KG1 (cell line): ENCODE measurements at regions not wholly inside any gene's neighbourhood (a gene's known extent, or its start where the extent isn't known, plus 50 kb on each side); places are given as distances from the start of the nearest gene placed in this dataset.
"Not testable (repeated sequence)": the region's sequence is repeated elsewhere in the genome, so short reads cannot be mapped to it uniquely, and the experiment has no call there.

Experiments used
- DNase-seq: peaks from one replicate; lab custom pipeline; 2025; lab: John Stamatoyannopoulos, UW

GRCh38 chr3:17891139-17891856, 148.9 kb upstream of the TBC1D5 start:
- no peak for DNase-seq

DNA sequence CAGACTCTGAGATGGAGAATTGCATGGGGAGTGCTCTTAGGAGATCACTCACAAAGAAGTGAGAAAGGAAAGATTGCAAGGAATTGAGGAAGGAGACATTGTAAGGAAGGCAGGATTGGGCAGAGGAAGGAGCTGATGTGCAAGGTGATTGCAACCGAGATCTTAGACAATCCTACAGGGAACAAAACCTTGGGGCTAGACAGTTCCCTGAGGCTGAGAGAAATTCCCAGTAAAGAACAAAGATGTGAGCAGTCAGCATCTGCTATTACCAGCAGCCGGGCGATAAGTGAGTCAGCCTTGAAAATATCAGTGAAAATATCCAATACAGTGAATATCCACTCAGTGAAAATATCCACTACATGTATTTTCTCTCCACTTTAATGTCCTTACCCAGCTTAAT, 143.6 kb upstream of the TBC1D5 start:
- no peak for DNase-seq

GRCh38 chr3:17882981-17883380, 140.6 kb upstream of the TBC1D5 start:
- no peak for DNase-seq

DNA sequence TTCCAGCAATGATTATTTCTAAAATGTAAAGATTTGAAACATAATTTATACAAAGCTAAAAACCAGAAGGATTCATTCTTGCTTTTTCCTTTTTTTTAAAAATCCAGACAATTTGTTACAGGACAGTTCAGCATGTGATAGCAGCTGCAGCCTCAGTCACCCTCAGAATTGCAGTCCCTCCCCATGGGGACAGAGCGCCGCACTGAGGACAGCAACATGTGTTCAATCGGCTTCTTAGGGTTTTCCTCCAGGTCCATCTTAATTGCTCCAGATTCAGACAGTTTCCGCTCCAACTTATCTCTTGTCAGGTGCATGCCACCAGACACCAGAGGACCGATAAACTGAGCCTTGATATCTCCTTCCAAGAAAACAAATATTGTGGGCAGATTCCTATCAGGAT, 134.9 kb upstream of the TBC1D5 start:
- no peak for DNase-seq

GRCh38 chr3:17874636-17875035, 132.2 kb upstream of the TBC1D5 start:
- DNase-seq: no peak

DNA sequence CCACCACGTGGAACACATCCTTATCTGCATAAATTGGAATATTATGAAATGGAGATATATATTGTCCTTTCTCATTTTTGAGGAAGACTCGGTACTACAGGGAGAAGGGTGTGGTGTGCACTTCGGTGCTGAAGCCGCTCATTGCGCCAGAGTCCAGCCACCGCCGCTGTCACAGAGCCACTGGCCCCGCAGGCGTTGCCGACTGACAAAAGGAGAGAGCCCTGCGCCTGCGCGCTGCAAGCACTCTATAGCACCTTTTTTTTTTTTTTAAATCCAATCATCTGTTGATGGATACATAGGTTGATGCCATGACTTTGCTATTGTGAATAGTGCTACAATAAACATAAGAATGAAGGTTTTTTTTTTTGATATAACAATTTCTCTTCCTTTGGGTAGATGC, 130.0 kb upstream of the TBC1D5 start:
- no peak for DNase-seq

- DNase-seq: no peak
Observed at GRCh38 chr3:17865631-17866030, 123.2 kb upstream of the TBC1D5 start.

- no peak for DNase-seq
Observed at GRCh38 chr3:17861476-17861875, 119.0 kb upstream of the TBC1D5 start.

DNA sequence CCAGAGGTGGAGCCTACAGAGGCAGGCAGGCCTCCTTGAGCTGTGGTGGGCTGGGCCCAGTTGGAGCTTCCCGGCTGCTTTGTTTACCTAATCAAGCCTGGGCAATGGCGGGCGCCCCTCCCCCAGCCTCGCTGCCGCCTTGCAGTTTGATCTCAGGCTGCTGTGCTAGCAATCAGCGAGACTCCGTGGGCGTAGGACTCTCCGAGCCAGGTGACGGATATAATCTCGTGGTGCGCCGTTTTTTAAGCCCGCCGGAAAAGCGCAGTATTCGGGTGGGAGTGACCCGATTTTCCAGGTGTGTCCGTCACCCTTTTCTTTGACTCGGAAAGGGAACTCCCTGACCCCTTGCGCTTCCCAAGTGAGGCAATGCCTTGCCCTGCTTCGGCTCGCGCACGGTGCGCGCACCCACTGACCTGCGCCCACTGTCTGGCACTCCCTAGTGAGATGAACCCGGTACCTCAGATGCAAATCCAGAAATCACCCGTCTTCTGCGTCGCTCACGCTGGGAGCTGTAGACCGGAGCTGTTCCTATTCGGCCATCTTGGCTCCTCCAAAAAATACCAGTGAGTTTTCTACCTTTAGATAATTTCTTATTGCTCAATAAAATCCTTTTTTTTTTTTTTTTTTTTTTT, 118.5 kb upstream of the TBC1D5 start:
- not testable (repeated sequence) for DNase-seq

DNA sequence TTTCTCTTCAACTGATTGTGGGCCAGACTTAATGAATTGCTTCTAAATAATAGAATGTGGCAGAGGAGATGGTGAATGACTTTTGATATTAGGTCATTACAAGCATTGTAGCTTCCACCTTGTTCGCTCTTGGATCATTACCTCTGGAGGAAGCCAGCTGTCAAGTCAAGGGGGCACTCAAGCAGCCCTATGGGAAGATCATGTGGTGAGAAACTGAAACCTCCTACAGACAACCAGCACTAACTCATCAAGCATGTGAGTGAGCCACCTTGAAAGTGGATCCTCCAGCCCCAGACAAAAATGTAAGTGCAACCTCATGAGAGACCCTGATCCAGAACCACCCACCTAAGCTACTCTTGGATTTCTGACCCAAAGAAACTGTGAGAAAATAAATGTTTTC, 109.8 kb upstream of the TBC1D5 start:
- DNase-seq: no peak

- DNase-seq: peak; percentile 38
Observed at GRCh38 chr3:17850448-17850847, 108.0 kb upstream of the TBC1D5 start.

- no peak for DNase-seq
Observed at GRCh38 chr3:17848102-17848501, 105.7 kb upstream of the TBC1D5 start.

DNA sequence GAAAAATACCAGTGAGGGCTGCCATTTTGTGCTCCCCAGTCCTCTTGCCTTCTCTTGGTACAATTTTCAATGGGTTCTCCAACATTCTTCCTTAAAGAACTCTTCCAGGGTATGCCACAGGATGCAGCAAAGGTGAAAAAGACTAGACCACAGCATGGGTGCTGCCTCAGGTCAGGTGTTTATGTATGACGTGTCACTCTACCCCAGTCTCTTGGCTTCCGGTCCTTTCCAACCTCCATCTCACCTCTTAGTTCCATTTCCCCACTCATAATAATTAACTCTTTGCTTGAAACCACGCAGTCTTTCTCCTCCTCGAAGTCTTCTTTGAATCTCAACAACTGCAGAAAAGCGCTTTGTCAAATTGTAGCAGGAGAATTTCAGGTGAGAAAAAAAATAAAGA, 104.7 kb upstream of the TBC1D5 start:
- no peak for DNase-seq

- DNase-seq: no peak
Observed at GRCh38 chr3:17846466-17846865, 104.0 kb upstream of the TBC1D5 start.

- no peak for DNase-seq
Observed at GRCh38 chr3:17845026-17845812, 102.8 kb upstream of the TBC1D5 start.

- DNase-seq: no peak
Observed at GRCh38 chr3:17844236-17844635, 101.8 kb upstream of the TBC1D5 start.

- DNase-seq: peak; percentile 55
Observed at GRCh38 chr3:17841190-17841828, 98.9 kb upstream of the TBC1D5 start.

GRCh38 chr3:17840651-17841050, 98.2 kb upstream of the TBC1D5 start:
- no peak for DNase-seq

- no peak for DNase-seq
Observed at GRCh38 chr3:17840126-17840525, 97.7 kb upstream of the TBC1D5 start.

DNA sequence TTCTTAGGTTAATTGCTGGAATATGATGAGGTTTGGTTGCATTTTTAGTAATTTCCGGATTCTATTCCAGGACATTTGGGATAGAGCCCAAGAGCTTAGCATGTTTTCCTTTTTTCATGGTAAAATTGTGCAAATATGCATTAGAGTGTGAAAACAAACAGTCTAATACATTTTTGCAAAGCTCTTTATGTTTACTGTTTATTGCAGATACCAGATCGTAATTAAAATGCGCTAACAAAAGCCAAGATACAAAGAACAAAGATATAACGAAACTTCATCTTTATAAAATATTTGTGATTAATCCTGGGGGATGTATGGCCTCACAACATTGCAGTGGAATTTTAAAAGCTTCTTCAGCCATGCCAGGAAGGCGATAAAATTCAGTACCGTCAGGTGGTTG, 94.5 kb upstream of the TBC1D5 start:
- DNase-seq: no peak

DNA sequence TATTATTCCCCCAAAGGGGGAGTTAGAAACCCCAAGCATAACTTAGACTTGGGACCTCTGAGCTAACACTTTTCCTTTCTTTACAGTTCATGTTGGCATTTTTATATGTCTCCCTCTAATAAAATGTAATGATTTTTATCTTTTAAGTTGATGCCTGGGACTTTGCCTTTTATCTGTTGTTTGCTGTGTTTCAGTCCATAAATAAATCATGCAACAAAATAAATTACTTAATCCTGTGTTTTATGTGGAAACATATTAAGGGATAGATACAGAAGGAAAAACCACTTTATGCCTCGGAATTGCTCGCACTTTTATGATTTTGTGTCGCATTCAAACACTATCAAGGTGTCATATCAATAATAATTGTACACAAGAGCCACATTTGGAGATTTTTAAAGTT, 93.7 kb upstream of the TBC1D5 start:
- DNase-seq: no peak

GRCh38 chr3:17833786-17834559, 91.5 kb upstream of the TBC1D5 start:
- no peak for DNase-seq
